ENCODE measurements at regions not wholly inside any gene's neighbourhood (a gene's known extent, or its start where the extent isn't known, plus 50 kb on each side); places are given as distances from the start of the nearest gene placed in this dataset.

GRCh38 chr12:74254784-74255183 is 282.9 kb upstream of the ATXN7L3B start:
- H3K27me3 Mint-ChIP-seq (ENCODE audit: low read depth in 3 of 3), result no peaks in the 10 kb centered on the region
- H3K4me3 ChIP-seq (replicated peaks in 1 of 3; ENCODE audit: low read depth in 2 of 3, low read length in 3 of 3), result no peak overlapping the region
- no peaks in the 10 kb centered on the region for H3K27me3 ChIP-seq (ENCODE audit: control insufficient read depth in 2 of 2, insufficient read depth in 2 of 2, low read length in 2 of 2)
- H3K9me3 Mint-ChIP-seq, result peaks cover 0 to 11% (median 0%) of the 10 kb centered on the region in 7 donors
- H3K36me3 ChIP-seq (replicated peaks in 1 of 2; ENCODE audit: control insufficient read depth in 1 of 2, insufficient read depth in 2 of 2, low read length in 2 of 2), result no peaks in the 10 kb centered on the region
- no peak for TF ChIP-seq CTCF (IDR thresholded peaks at IDR 0.05)
- no peak overlapping the region for H3K27ac Mint-ChIP-seq
- H3K4me1 Mint-ChIP-seq, result no peaks in the 10 kb centered on the region
- H3K27ac ChIP-seq (ENCODE audit: low read depth in 1 of 2, low read length in 2 of 2), result no peak overlapping the region
- no peak overlapping the region for H3K4me2 ChIP-seq (replicated peaks; ENCODE audit: extremely low read depth, low read length, poor library complexity, severe bottlenecking)
- H3K4me3 Mint-ChIP-seq, result no peak overlapping the region
- no peaks in the 10 kb centered on the region for H4K20me1 ChIP-seq (ENCODE audit: insufficient read depth, low read length)
- peaks cover 3 to 12% of the 10 kb centered on the region in 2 donors for H3K9me3 ChIP-seq (replicated peaks in 1 of 2; ENCODE audit: control insufficient read depth in 1 of 2, insufficient read depth in 1 of 2, low read length in 2 of 2)
- no peaks in the 10 kb centered on the region for H3K4me1 ChIP-seq (ENCODE audit: control insufficient read depth in 1 of 2, insufficient read depth in 2 of 2, low read length in 2 of 2)
- no peak overlapping the region for H2AFZ ChIP-seq (ENCODE audit: insufficient read depth, low read depth, low read length, poor library complexity, severe bottlenecking)
- intact Hi-C loops (cut with micrococcal nuclease), result no loop called here
- H3K36me3 Mint-ChIP-seq, result no peaks in the 10 kb centered on the region
- H3K9ac ChIP-seq (ENCODE audit: insufficient read depth, low read length, poor library complexity, severe bottlenecking), result no peak overlapping the region
- H3K79me2 ChIP-seq (ENCODE audit: insufficient read depth, low read length), result no peaks in the 10 kb centered on the region
- no peak for DNase-seq

- Histone ChIP-seq H4K20me1 (ENCODE audit: insufficient read depth, low read length) (no peaks in the 10 kb centered on the region), H3K9me3 (replicated peaks in 1 of 2; ENCODE audit: control insufficient read depth in 1 of 2, insufficient read depth in 1 of 2, low read length in 2 of 2) (peaks cover 0 to 2% of the 10 kb centered on the region in 2 donors), H3K27me3 (ENCODE audit: control insufficient read depth in 2 of 2, insufficient read depth in 2 of 2, low read length in 2 of 2) (no peaks in the 10 kb centered on the region), H3K79me2 (ENCODE audit: insufficient read depth, low read length) (no peaks in the 10 kb centered on the region), H3K4me3 (replicated peaks in 1 of 3; ENCODE audit: low read depth in 2 of 3, low read length in 3 of 3) (no peak overlapping the region), H3K27ac (ENCODE audit: low read depth in 1 of 2, low read length in 2 of 2) (no peak overlapping the region), H3K4me1 (ENCODE audit: control insufficient read depth in 1 of 2, insufficient read depth in 2 of 2, low read length in 2 of 2) (no peaks in the 10 kb centered on the region), H2AFZ (ENCODE audit: insufficient read depth, low read depth, low read length, poor library complexity, severe bottlenecking) (no peak overlapping the region), H3K36me3 (replicated peaks in 1 of 2; ENCODE audit: control insufficient read depth in 1 of 2, insufficient read depth in 2 of 2, low read length in 2 of 2) (no peaks in the 10 kb centered on the region), H3K9ac (ENCODE audit: insufficient read depth, low read length, poor library complexity, severe bottlenecking) (no peak overlapping the region), H3K4me2 (replicated peaks; ENCODE audit: extremely low read depth, low read length, poor library complexity, severe bottlenecking) (no peak overlapping the region)
- DNase-seq, result no peak
- no CpG with 5 or more reads among the region's 1 CpG for WGBS (ENCODE audit: insufficient coverage)
- H3K27me3 Mint-ChIP-seq (ENCODE audit: low read depth in 3 of 3), result no peaks in the 10 kb centered on the region
- no peak overlapping the region for H3K4me3 Mint-ChIP-seq
- no peak overlapping the region for H3K27ac Mint-ChIP-seq
- intact Hi-C loops (cut with micrococcal nuclease), result no loop called here
- no peak for TF ChIP-seq CTCF (IDR thresholded peaks at IDR 0.05)
- H3K36me3 Mint-ChIP-seq, result no peaks in the 10 kb centered on the region
- no peaks in the 10 kb centered on the region for H3K4me1 Mint-ChIP-seq
- peaks cover 0 to 5% (median 0%) of the 10 kb centered on the region in 7 donors for H3K9me3 Mint-ChIP-seq
These were observed 278.4 kb upstream of the ATXN7L3B start for GRCh38 chr12:74259199-74259598.

All from CD14-positive monocyte (primary cell).